ENCODE measurements at regions not wholly inside any gene's neighbourhood (a gene's known extent, or its start where the extent isn't known, plus 50 kb on each side); places are given as distances from the start of the nearest gene placed in this dataset.

GRCh38 chr2:242048479-242048878, 178.9 kb downstream of the RTP5 start:
- no peak for TF ChIP-seq FOXK2 (IDR thresholded peaks at IDR 0.05)
- TF ChIP-seq LEF1 (IDR thresholded peaks at IDR 0.05; ENCODE audit: borderline replicate concordance): no peak
- TF ChIP-seq ARNT (IDR thresholded peaks at IDR 0.05): no peak
- TF ChIP-seq, protein P1, sequence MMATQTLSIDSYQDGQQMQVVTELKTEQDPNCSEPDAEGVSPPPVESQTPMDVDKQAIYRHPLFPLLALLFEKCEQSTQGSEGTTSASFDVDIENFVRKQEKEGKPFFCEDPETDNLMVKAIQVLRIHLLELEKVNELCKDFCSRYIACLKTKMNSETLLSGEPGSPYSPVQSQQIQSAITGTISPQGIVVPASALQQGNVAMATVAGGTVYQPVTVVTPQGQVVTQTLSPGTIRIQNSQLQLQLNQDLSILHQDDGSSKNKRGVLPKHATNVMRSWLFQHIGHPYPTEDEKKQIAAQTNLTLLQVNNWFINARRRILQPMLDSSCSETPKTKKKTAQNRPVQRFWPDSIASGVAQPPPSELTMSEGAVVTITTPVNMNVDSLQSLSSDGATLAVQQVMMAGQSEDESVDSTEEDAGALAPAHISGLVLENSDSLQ (IDR thresholded peaks at IDR 0.05): no peak
- TF ChIP-seq FOXA1 (IDR thresholded peaks at IDR 0.05): no peak
- TF ChIP-seq ELF4 (IDR thresholded peaks at IDR 0.05): no peak
- TF ChIP-seq TARDBP (IDR thresholded peaks at IDR 0.05): no peak
- TF ChIP-seq FOXM1 (IDR thresholded peaks at IDR 0.05; ENCODE audit: borderline replicate concordance): no peak

All from HEK293T (cell line).